GM19328 (cell line): ENCODE measurements at regions not wholly inside any gene's neighbourhood (a gene's known extent, or its start where the extent isn't known, plus 50 kb on each side); places are given as distances from the start of the nearest gene placed in this dataset.

Experiments used
- ATAC-seq: cut with Tn5 transposase; IDR thresholded peaks from one replicate; pipeline ENCODE4 v1.9.1; 2021; ENCODE audit warnings: mild to moderate bottlenecking, moderate library complexity; ENCODE audit not compliant: unreplicated experiment

DNA sequence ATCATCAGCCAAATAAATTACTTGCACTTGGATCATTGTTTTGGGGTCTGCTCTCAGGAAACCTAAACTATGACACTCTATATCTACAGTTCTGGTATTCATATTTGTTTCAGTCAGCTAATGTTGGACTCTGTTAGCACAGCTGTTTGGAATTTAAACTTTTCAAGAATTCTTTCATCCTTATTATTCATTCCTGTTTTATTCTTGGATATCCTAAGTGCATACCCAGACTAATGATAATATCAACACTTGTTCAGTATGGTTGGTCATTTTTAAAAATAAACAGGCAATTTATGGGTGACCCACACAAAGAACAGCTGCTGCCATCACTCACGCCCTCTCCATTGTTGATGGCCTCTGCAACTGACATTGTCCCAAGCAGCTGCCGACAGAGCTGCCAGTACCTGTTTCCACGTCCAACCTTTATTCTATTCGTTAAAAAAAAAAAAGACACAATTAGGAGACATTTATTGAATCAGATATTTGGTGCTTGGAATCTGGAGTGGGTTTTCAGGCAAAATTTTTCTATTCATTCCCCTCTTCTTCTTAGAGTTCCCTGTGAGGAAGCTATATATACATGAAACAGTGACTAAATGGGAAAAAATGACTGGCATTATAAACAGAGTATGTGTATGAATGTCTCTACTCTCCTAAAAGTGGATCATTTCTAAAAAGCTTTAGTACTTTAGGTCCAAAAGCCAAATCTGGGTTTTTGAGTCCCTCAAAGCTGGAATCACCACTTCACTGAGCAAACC is 252.1 kb upstream of the NAV3 start:
- no peak for ATAC-seq

DNA sequence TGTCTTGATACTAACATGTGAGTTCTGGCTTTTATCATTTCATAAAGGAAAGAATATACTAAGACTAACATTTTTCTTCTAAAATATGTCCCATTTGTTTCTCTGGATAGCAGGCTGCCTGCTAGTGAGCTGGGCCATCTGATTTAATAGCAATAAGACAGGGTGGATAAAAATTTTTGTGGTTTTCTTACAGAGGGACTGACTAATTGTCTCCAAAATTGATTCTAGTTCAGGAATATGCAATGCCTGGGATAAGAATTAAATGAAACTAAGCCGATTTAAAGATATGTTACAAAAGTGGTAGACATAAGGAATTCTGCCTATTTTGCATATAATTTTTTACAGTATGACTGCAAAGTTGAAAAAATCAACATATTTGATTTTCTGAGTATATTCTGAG is 252.9 kb upstream of the NAV3 start:
- no peak for ATAC-seq

DNA sequence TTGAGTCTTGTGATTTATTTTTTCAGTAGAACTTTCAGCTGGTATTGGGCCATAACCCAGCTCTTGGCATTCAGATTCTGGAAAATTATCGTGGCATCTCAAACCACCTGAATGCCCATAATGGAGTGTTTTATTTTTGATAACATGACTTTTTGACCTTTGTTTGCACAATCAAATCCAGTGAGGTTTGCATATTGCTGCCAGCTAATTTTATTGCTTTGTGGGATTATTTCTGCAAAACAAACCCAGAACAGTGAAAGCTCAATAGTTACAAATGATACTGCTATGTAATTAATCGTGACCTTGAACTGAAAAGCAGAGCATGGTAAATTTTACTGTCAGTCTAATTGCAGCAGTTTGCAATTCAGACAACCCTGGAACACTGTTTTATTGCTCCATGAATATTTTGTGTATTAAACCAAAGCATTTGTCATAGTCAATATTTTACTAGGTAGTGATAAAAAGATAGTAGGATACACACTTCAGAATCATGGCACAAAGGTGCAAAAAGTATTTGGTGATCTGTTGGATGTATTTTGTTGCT is 255.2 kb upstream of the NAV3 start:
- no peak for ATAC-seq

DNA sequence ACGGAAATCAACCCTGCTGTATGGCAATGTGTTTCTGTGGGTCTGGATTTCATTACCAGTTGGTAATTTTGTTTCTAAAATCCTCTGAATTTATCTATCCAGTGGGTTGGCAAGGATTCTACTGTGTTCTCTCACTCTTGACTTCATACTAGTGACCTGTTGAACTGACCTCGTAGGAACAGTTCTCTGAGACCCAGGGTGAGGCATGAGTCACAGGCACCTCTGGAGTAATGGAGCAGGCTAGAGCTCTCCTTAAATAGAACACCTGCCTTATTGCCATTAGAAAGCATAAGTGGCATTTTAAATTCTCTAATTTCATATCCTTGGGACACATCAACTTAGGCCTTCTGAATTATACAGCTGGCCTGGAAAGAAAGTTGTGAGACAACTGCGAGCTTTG is 258.3 kb upstream of the NAV3 start:
- no peak for ATAC-seq

DNA sequence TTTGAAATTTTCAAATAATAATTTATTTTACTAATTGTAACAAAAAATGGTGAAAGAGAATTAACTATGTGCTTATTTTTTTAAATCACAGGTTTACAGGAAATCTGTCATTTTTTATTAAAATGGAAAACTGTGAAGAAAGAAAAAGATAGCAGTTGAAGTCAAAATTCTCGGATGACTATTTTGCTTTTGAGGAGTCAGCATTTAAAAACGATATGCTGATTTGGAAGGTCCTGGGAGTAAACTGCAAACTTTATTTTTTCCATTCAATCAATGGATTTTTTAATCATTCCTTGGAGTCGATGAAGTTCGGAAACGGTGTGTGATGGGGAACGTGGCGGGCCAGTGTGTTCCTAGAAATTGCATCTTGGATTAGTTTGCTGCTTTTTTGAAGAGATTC is 258.9 kb upstream of the NAV3 start:
- ATAC-seq, result no peak

DNA sequence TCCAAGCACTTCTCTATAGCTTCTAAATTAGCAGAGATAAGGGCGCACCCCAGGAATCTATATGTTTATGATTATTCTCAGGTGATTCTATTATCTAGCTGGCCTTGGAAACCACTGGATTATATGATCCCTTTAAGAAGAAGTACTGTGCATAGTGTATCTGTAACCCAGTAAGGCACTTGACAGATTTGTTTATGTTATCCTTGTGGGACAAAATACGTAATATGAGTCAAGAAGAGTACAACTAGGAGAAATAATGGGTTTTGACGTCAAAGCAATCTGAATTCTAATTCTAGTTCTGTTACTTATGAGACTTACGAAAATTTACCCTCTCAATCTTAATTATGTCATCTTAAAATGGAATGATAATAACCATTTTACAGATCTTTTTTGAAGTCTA is 259.6 kb upstream of the NAV3 start:
- ATAC-seq, result no peak

DNA sequence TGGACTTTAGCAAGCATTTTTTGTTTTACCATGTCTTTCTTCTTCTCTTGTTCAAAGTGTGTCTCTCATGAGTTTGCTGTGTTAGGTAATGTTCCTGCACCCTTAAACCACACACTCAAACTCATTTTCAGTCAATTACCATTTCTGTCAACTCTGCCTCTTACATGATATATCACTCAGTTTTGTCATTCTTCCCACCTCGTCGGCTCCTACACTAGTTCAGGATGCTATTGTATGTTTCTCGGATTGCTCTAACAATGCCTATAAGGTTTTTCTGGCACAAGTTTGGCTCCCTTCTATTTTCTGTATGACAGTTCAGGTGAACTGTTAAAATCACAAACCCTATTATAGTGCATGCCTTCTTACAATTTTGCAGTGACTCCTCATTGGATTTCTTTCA is 260.8 kb upstream of the NAV3 start:
- no peak for ATAC-seq

DNA sequence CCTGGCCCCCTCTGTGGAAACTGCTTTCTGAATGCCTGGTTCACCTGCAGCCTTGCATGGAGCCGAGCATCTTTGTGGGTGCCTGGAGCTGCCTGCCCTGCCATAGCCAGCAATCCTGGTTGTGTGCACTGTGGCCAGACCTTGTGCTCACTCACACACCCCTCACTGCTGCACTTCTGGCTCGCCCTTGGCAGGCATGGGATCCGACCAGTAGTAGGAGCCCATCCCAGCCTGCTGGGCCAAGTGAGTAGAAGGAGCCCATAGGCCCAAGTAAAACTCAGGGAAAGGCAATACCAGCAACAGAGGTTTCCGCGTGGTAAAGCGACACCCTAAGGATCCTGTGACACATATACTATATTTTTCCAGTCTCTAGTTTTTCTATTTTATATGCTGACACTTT is 270.0 kb upstream of the NAV3 start:
- ATAC-seq, result no peak

DNA sequence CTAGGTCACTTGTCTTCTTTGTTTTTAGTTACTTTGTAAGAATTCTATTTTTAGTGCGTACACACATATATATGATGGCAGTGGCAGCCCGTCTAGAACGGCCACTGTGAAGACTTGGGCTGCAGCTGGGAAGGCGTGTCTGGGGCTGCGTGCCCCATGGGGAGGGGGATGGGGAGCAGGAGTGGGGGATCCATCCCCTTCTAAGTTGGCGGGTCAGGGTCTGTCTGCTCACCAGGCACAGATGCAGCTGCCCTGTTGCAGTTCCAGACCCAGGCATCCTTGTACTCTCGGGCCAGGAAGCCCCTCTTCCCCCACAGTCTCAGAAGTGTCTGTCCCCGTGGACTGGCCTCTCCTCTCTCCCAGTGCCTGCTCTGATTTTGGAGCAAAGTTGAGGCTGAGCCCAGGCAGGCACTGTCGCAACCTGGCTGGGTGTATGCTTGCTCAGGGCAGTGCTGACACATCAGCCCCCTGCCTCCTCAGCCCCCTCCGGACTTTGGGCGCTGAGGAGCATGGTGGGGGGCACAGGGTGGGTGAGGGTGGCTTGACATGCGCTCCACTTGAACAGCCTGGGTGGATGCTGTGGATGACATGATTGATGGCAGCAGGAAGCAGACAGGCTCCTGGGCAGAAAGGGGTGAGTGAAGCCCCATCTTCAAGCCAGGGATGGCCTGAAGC is 271.2 kb upstream of the NAV3 start:
- ATAC-seq, result no peak

DNA sequence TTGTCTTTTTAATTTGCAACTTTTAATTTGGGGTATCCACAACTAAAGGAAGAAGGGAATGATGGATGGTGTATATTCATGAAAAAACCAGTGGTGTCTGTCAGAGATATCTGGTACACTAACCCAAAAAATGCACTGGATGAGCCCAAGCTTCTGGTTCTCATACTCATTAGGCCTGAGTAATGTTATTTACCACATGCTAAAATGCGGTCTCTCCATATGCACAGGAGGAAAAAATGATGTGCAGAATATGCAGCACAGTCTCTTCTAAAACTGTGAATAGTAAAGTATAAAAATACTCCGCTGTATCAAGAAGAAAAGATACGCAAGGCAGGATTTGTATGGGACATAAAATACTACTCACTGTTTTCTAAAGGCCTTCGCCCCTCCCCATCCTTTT is 275.6 kb upstream of the NAV3 start:
- ATAC-seq, result no peak

DNA sequence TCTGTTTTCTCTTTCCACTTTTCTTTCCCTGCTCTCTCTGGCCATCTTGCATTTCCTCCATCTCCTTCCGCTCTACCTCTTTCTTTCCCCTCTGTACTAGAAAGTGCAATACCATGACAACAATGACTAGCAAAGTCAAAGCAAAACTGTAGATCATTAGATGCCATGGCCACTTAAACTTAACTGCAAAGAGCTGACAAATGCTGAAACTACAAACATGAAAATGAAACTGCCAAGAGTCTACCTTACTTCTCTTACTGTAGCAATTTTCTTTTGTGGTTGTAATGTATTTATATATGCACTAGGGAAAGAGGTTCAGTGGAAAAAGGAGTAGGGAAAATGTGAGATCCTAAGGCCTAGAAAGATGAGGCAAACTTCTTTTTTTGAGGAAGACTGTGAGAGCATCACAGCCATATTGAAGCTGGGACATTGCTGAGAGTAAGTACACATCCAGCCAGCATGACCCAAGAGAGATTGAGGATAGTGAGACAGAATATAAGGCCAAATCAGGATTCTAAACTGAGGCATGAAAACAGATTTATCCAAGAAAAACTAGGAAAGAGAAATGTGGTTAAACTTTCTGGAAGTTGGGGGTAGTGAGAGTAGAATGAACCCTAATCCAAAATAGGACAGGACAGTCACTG is 276.6 kb upstream of the NAV3 start:
- ATAC-seq, result peak; percentile 97

DNA sequence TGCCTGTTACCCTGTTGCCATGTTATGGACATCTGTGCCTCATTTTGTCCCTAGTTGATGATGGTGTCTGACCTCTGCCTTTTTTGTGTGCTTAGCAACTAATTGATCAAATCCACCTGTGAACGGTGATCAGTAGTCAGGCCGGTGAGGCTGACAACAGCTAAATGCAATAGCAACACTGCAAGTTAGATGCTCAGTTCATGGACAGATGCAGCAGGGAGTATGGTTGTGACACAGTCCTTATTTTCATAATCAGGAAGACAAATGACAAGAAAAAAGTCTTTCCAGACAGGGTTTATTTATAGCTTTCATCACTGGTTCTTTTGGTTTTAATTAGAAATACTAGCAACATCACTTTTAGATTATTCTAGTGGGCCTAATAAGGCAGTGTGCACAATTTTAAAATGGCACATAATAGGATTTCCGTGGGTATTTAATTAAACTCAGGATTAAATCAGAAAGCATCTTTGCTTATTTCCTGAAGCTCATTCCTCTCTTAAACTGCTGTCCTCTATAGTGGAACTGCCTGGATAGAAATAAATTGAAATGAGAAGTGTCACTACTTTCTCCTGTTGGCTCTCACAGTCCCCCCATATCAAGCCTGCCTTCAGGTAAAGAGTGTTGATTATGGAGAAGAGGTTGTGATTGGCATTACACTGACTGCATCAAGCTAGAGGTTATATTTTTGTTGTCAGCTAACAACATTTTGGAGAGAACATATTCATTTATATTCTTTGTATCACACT is 281.1 kb upstream of the NAV3 start:
- ATAC-seq, result no peak

DNA sequence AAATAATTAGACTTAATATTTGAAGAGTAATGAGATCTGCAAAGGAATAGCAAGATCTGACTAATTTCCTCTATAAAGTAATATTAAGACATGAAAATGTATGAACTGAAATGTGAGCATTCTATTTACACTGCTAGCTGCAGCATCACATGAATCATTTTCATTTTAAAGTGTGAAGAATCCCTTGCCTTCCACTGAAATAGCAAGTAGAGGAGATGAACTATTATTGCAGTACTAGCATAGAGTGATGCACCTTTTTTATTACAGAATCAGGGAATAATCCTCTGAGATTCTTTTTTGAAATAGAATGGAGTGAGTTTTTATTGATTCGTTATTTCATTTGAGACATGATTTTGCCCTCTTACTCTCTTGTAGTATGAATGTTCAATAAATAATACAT is 281.9 kb upstream of the NAV3 start:
- ATAC-seq, result no peak

DNA sequence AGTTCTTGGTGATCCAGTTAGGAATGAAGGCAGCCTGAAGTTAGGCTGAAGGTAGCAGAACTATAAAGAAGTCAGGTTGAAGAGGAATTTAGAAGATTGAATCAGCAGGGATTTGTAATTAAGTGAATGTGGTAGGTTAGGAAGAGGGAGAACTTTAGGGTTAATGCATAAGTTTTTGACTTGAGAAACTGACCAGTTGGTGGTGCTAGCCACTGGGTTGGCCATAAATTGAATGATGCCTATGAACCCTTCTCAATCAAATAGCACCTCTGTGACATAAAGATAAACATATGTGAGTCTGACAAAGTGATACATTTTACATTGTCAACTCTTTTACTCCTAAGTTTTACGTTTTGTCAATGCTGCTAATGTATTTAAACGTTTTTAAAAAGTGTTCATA is 290.6 kb upstream of the NAV3 start:
- no peak for ATAC-seq

DNA sequence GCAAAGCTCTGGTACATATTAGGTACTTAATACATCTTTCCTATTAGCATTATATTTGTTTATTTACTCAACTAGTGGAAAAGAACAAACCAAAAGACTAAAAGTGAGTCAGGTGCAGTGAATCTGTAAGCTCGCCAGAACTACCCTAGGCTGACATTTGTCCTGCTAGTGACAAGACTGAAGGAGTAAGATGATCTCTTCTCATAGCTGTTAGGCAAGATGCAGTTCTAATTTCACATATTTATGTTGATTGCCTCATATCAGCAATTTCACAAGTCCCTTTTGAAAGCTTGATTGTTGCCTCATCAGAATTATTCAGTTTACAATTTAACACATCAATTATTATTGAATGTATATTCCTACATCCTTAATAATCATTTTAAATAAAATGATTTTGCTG is 293.0 kb upstream of the NAV3 start:
- ATAC-seq, result no peak

DNA sequence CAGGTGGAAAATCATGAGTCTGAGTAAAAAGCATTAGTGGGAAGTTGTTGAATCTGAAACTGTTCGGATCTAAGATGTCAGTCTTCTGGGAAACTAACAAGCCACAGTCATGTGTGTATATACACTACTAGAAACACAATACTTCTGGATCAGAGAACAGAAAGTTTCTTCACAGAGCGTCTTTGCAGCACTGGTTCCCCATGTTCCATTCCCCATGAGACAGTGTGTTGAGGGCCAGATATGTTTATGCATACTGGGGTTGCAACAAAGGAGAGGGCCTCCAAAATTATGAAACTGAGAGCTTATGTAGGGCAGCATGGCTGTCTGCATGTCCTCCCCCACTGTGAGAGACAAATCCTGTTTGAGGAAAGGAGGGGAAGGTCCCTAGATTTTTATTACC is 295.0 kb upstream of the NAV3 start:
- no peak for ATAC-seq

DNA sequence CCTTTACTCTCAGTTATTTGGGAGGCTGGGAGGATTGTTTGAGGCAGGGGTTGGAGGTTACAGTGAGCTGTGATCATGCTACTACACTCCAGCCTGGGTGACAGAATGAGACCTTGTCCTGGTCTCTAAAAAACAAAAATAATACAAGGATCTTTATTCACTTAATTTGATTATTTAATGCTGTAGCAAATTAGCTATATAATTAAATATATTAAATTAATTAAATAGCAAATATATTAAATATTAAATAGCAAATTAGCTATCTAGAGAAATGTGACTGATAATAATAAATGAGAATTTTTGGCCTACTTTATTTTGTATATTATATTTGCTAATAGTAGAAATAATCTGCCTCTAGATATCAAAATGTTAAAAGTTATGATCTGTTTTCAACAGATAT is 298.8 kb upstream of the NAV3 start:
- no peak for ATAC-seq

DNA sequence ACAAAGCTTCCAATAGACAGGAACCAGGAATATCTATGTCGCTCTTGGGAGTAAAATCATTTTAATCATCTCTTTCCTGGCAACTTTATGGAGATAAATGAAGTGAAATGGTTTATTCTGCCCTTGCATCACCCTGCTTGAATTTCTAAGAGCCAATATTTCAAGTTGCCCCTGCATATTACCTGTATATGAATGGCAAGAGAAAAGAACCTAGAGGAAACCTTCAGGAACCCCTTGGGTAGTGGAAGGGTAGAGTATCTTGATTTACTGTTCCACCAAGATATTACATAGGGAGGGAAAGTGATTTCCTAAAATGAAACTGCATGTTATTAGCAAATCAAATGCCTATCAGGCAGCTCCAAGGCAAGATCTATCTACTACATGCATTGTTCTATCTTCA is 308.4 kb upstream of the NAV3 start:
- ATAC-seq, result no peak

DNA sequence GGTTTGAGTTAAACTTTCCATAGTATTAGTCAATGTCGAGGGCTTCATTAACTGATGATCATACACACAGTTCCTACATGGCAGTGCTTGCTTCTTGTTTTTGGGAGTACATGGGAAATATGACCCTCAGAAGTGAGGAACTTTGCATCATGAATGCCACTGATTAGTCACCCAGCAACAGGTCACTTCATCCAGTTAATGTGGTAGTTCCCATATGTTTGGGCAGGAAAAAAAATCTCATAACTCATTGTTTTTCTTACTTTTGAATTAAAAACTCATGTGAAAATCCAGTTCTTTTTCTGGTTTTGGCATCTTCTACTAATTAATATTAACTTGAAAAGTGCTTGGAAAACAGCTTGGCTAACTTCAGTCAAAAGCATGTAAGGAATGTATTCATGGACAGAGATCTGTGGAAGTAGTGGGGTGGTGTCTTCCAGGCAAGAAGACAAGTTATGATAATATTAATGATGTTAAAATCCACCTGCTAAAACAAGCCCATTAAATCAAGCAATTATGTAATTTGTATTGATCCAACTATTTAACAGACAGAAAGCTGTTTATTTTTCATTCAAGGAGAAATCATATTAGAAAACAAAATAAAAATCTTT is 309.1 kb upstream of the NAV3 start:
- no peak for ATAC-seq

DNA sequence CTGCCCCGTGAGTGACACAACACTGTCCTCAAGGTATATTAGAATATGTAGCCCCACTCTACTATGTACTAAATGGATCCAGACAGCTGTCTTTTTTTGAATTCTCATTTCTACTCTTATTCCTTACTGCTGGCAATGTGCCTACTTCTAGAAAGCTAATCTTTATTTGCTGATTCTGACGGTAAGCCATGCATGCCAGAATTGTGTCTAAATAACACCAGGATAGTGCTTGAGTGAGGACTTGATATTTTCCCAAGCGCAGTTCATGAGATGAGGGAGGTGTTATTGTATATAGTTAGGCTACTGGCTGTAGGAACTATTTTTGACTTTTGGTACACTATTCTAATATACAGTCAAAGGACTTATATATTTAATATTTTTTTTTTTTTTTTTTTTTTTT is 316.2 kb upstream of the NAV3 start:
- ATAC-seq, result no peak

DNA sequence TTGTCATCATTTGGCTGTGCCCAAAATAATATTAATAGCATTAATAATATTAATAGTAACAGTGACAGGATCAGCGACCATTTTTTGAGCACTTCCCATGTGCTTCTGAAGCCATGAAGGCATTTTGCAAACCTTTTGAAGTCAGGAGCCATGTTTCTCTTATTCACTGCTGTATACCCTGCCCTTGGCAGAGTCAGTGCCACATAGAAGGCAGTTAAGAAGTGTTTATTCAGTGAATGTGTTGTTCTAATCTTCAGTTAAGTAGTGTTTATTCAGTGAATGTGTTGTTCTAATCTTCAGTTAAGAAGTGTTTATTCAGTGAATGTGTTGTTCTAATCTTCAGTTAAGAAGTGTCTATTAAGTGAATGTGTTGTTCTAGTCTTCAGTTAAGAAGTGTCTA is 319.7 kb upstream of the NAV3 start:
- no peak for ATAC-seq
